K562 (cell line): ENCODE measurements at regions not wholly inside any gene's neighbourhood (a gene's known extent, or its start where the extent isn't known, plus 50 kb on each side); places are given as distances from the start of the nearest gene placed in this dataset.
"Not testable (repeated sequence)": the region's sequence is repeated elsewhere in the genome, so short reads cannot be mapped to it uniquely, and the experiment has no call there.

Source experiments
- ATAC-seq: fragments of 200-7000 bp; cut with Tn5 transposase; 3 replicates; pipeline ENCODE4 v1.9.1; 2020; ENCODE audit warnings: moderate library complexity
- BruUV-seq: library from RNA; stranded (reverse); fragments of 400-500 nt; replicated peaks from 2 replicates; lab custom pipeline; 2021; lab: Mats Ljungman, UMichigan
- CTCF ChIA-PET: fragments of 300-600 bp; formaldehyde crosslinking; extraction: SDS; loops from one replicate; lab custom pipeline; 2021; ENCODE audit warnings: low intra/inter-chr PET ratio; lab: Yijun Ruan, JAX
- POLR2A ChIA-PET: fragments of 300-600, 350-650 bp; sonication (Branson Sonifier 250); formaldehyde crosslinking; extraction: SDS; loops from one replicate; lab custom pipeline; 2021; ENCODE audit warnings: antibody characterized with exemption, inconsistent platforms; lab: Yijun Ruan, JAX
- DNase-seq, 4 experiments: peaks; one replicate each; pipeline versions ENCODE4 v3.0.0 to v3.0.0-alpha.2; 2011 to 2018; ENCODE audit warnings: low spot score in 3 of 4, mixed read lengths in 3 of 4; ENCODE audit errors: extremely low read depth in 1 of 4
- FAIRE-seq: peaks from 2 replicates; lab custom pipeline; 2011; peaks lifted over from hg19 to GRCh38; lab: Jason Lieb, UNC
- H2AFZ ChIP-seq: 2 replicates; pipeline ENCODE4 v1.6.0; 2011; ENCODE audit warnings: low read depth, low read length, control low read depth, inconsistent platforms
- H3K27ac ChIP-seq: fragments of 200-600 bp; 3 replicates; pipeline ENCODE4 v1.8.0; 2011; ENCODE audit warnings: low read depth, mild to moderate bottlenecking, control low read depth, inconsistent platforms, low read length, moderate library complexity, mixed read lengths; ENCODE audit errors: extremely low read depth
- H3K27me3 ChIP-seq, 2 experiments: fragments of 300-600 bp in 1 of 2; 2 replicates in 1 of 2; 3 replicates in 1 of 2; pipeline versions ENCODE4 v1.6.0 to v1.8.0; 2011; ENCODE audit warnings: inconsistent platforms in 2 of 2, low read length in 2 of 2, mild to moderate bottlenecking in 1 of 2, mixed read lengths in 1 of 2, moderate library complexity in 1 of 2; ENCODE audit not compliant: control insufficient read depth in 2 of 2, insufficient read depth in 2 of 2
- H3K36me3 ChIP-seq: fragments of 300-600 bp; 3 replicates; pipeline ENCODE4 v1.8.0; 2011; ENCODE audit warnings: mild to moderate bottlenecking, low read length, inconsistent platforms; ENCODE audit not compliant: control insufficient read depth, insufficient read depth
- H3K4me1 ChIP-seq, 2 experiments: fragments of 200-600 bp in 1 of 2; replicated peaks in 1 of 2; 2 replicates in 1 of 2; 3 replicates in 1 of 2; pipeline versions ENCODE4 v1.5.1 to v1.8.0; 2011; ENCODE audit warnings: inconsistent platforms in 2 of 2, low read length in 2 of 2, mild to moderate bottlenecking in 1 of 2, mixed read lengths in 1 of 2, moderate library complexity in 1 of 2; ENCODE audit not compliant: control insufficient read depth in 2 of 2, insufficient read depth in 2 of 2
- H3K4me2 ChIP-seq: 2 replicates; pipeline ENCODE4 v1.6.1; 2011; ENCODE audit warnings: low read length, control low read depth, inconsistent platforms, mixed read lengths; ENCODE audit not compliant: insufficient read depth
- H3K4me3 ChIP-seq: fragments of 200-600 bp; sonication (generic), shearing (Covaris generic); 2 replicates; pipeline ENCODE4 v1.5.1; 2016; ENCODE audit warnings: control low read depth, inconsistent platforms
- H3K79me2 ChIP-seq: fragments of 200-600 bp; 3 replicates; pipeline ENCODE4 v1.8.0; 2011; ENCODE audit warnings: low read length, inconsistent platforms; ENCODE audit not compliant: control insufficient read depth, insufficient read depth
- H3K9ac ChIP-seq, 2 experiments: 2 replicates each; pipeline versions ENCODE4 v1.6.0 to v1.6.1; 2011; ENCODE audit warnings: low read depth in 2 of 2, low read length in 2 of 2, control low read depth in 1 of 2, inconsistent platforms in 1 of 2, mild to moderate bottlenecking in 1 of 2, mixed read lengths in 1 of 2; ENCODE audit not compliant: insufficient read depth in 1 of 2
- H3K9me1 ChIP-seq: one replicate; pipeline ENCODE4 v1.6.0; 2011; ENCODE audit warnings: inconsistent platforms, mild to moderate bottlenecking, low read length, moderate library complexity; ENCODE audit not compliant: control insufficient read depth, insufficient read depth
- H3K9me3 ChIP-seq: replicated peaks from 2 replicates; pipeline ENCODE4 v1.5.1; 2011; ENCODE audit warnings: low read depth, low read length, inconsistent platforms; ENCODE audit not compliant: control insufficient read depth, insufficient read depth
- H4K20me1 ChIP-seq: replicated peaks from 2 replicates; pipeline ENCODE4 v1.6.1; 2011; ENCODE audit warnings: low read length, inconsistent platforms, mixed read lengths; ENCODE audit not compliant: control insufficient read depth, insufficient read depth
- MCM2 ChIP-seq: fragments of 450-650 bp; IDR thresholded peaks from 2 replicates; pipeline ENCODE4 v1.6.1; 2017; ENCODE audit warnings: low read depth, mild to moderate bottlenecking
- MTF1 ChIP-seq: fragments of 250-450 bp; sonication (Bioruptor Pico); IDR thresholded peaks from 2 replicates; pipeline ENCODE4 v1.9.0; 2021; ENCODE audit warnings: moderate library complexity, mild to moderate bottlenecking, inconsistent platforms, borderline replicate concordance
- NR4A1 ChIP-seq, 2 experiments: fragments of 250-450 bp in 1 of 2; fragments of 450-650 bp in 1 of 2; sonication (Bioruptor Pico) in 1 of 2; IDR thresholded peaks; 2 replicates each; pipeline versions ENCODE4 v1.4.0 to v1.6.1; 2016 to 2020; ENCODE audit warnings: mild to moderate bottlenecking in 2 of 2, missing compliant biosample characterization in 1 of 2, missing genetic modification characterization in 1 of 2, moderate library complexity in 1 of 2
- SRSF3 ChIP-seq: fragments of 200-400 bp; formaldehyde crosslinking; IDR thresholded peaks from 2 replicates; pipeline ENCODE4 v1.6.1; 2016; ENCODE audit warnings: mild to moderate bottlenecking, low read length, moderate library complexity; ENCODE audit not compliant: insufficient read depth
- THAP7 ChIP-seq: fragments of 250-450 bp; sonication (Bioruptor Pico); IDR thresholded peaks from 2 replicates; pipeline ENCODE4 v1.5.0; 2021
- ZNF146 ChIP-seq: IDR thresholded peaks from one replicate; pipeline ENCODE4 v1.6.1; 2018; ENCODE audit warnings: missing compliant biosample characterization; ENCODE audit not compliant: unreplicated experiment
- ZNF695 ChIP-seq: fragments of 450-650 bp; formaldehyde crosslinking; IDR thresholded peaks from 2 replicates; pipeline ENCODE4 v1.4.0; 2020; ENCODE audit warnings: mild to moderate bottlenecking, moderate library complexity
- WGBS: fragments of 100-300 bp; shearing (Covaris generic); methylation state at CpG from one replicate; pipeline ENCODE4 v1.1.6; 2016; ENCODE audit warnings: low coverage, mixed read lengths; ENCODE audit not compliant: insufficient coverage; ENCODE audit errors: missing lambda C conversion rate; 5-methylcytosine and 5-hydroxymethylcytosine counted together
- in situ Hi-C: fragments of 300-500 bp; cut with MboI; formaldehyde crosslinking; loops from 4 replicates; pipeline ENCODE4 v1.15.0; 2018; ENCODE audit warnings: inconsistent platforms, mixed read lengths
- intact Hi-C: fragments of 100-400 bp; cut with micrococcal nuclease; formaldehyde crosslinking; loops from 2 replicates; pipeline ENCODE4 v1.14.2; 2022

- H3K27me3 ChIP-seq, H3K27ac ChIP-seq, BruUV-seq, H3K4me3 ChIP-seq, ATAC-seq, in situ Hi-C loops, intact Hi-C loops, H3K4me2 ChIP-seq, H3K36me3 ChIP-seq, H3K79me2 ChIP-seq, H4K20me1 ChIP-seq, CTCF ChIA-PET, FAIRE-seq, DNase-seq, H3K9me1 ChIP-seq, POLR2A ChIA-PET, H3K9ac ChIP-seq, H2AFZ ChIP-seq, H3K4me1 ChIP-seq, H3K9me3 ChIP-seq: not testable (repeated sequence)
- peak; percentile 84 for TF ChIP-seq ZNF146 (CRISPR knock-in tag)
These were observed 169.4 kb upstream of the MED14 start for GRCh38 chrX:40904739-40905138.

GRCh38 chrX:40908026-40908425 is 172.7 kb upstream of the MED14 start:
- H3K27me3 ChIP-seq = no peaks in the 10 kb centered on the region; a peak in 1 of 5 replicates
- TF ChIP-seq NR4A1 (CRISPR knock-in tag; IDR thresholded peaks at IDR 0.05) = no peak
- TF ChIP-seq NR4A1 (tag; IDR thresholded peaks at IDR 0.05) = no peak
- no peak for TF ChIP-seq MCM2
- no peak for TF ChIP-seq ZNF695
- TF ChIP-seq SRSF3 = no peak
- TF ChIP-seq MTF1 (CRISPR knock-in tag) = no peak
- TF ChIP-seq THAP7 (CRISPR knock-in tag) = no peak
- no peak for FAIRE-seq

More at GRCh38 chrX:40908026-40908425, 172.7 kb upstream of the MED14 start:
- Histone ChIP-seq H3K4me2 (no peak overlapping the region), H4K20me1 (no peaks in the 10 kb centered on the region), H3K36me3 (no peaks in the 10 kb centered on the region), H3K4me1 (no peaks in the 10 kb centered on the region; a peak in 1 of 5 replicates), H3K9ac (no peak overlapping the region), H3K9me3 (no peaks in the 10 kb centered on the region), H3K27ac (no peak overlapping the region), H3K4me3 (no peak overlapping the region), H2AFZ (no peak overlapping the region), H3K9me1 (no peaks in the 10 kb centered on the region), H3K79me2 (no peaks in the 10 kb centered on the region)
- in situ Hi-C loops (no loop called here), intact Hi-C loops (no loop called here)
- 20% methylated on average over 7 of the region's 7 CpGs for WGBS
- BruUV-seq = no TSS peak
- CTCF ChIA-PET = no interaction called here
- no peak for ATAC-seq
- POLR2A ChIA-PET = no interaction called here
- no peak for DNase-seq
